ENCODE measurements at regions not wholly inside any gene's neighbourhood (a gene's known extent, or its start where the extent isn't known, plus 50 kb on each side); places are given as distances from the start of the nearest gene placed in this dataset.

- FAIRE-seq = no peak
- H3K27me3 ChIP-seq (ENCODE audit: control insufficient read depth, extremely low read depth, insufficient read depth, low read length) = no peaks in the 10 kb centered on the region
- H2AFZ ChIP-seq (ENCODE audit: control insufficient read depth, low read length) = no peak overlapping the region
- H3K4me3 ChIP-seq (ENCODE audit: control insufficient read depth in 2 of 3, extremely low read depth in 1 of 3, insufficient read depth in 2 of 3, low read depth in 1 of 3, low read length in 3 of 3) = no peak overlapping the region
- TF ChIP-seq EZH2 (IDR thresholded peaks at IDR 0.05; ENCODE audit: low read length) = no peak
- H3K4me2 ChIP-seq (ENCODE audit: control insufficient read depth, extremely low read depth, insufficient read depth, low read depth, low read length) = no peak overlapping the region
- no peaks in the 10 kb centered on the region for H3K9me1 ChIP-seq (ENCODE audit: control insufficient read depth, extremely low read depth, insufficient read depth, low read length)
- dilution Hi-C loops (cut with MboI; ENCODE audit: extremely low pct_ligation_motif_present, low sequenced_read_pairs) = no loop called here
- no peaks in the 10 kb centered on the region for H3K9me3 ChIP-seq (ENCODE audit: control insufficient read depth, low read depth, low read length)
- H3K4me1 ChIP-seq (ENCODE audit: control insufficient read depth, extremely low read depth, insufficient read depth, low read length) = no peaks in the 10 kb centered on the region
- no peak overlapping the region for H3K27ac ChIP-seq (ENCODE audit: control insufficient read depth, insufficient read depth, low read length)
- DNase-seq (ENCODE audit: low read depth, low spot score) = no peak
- no peaks in the 10 kb centered on the region for H3K36me3 ChIP-seq (ENCODE audit: control insufficient read depth in 2 of 2, extremely low read depth in 1 of 2, insufficient read depth in 2 of 2, low read length in 2 of 2)
- H3K9ac ChIP-seq (ENCODE audit: control insufficient read depth, extremely low read depth, insufficient read depth, low read length) = no peak overlapping the region
- H4K20me1 ChIP-seq (ENCODE audit: control insufficient read depth, extremely low read depth, insufficient read depth, low read length) = no peaks in the 10 kb centered on the region
- H3K79me2 ChIP-seq (ENCODE audit: control insufficient read depth, insufficient read depth, low read length) = no peaks in the 10 kb centered on the region
Observed at GRCh38 chr2:150335596-150335995, 151.9 kb downstream of the RND3 start.

- Histone ChIP-seq H3K9me3 (ENCODE audit: control insufficient read depth, low read depth, low read length) (no peaks in the 10 kb centered on the region), H3K4me1 (ENCODE audit: control insufficient read depth, extremely low read depth, insufficient read depth, low read length) (no peaks in the 10 kb centered on the region), H3K4me3 (ENCODE audit: control insufficient read depth in 2 of 3, extremely low read depth in 1 of 3, insufficient read depth in 2 of 3, low read depth in 1 of 3, low read length in 3 of 3) (no peak overlapping the region), H4K20me1 (ENCODE audit: control insufficient read depth, extremely low read depth, insufficient read depth, low read length) (no peaks in the 10 kb centered on the region), H3K4me2 (ENCODE audit: control insufficient read depth, extremely low read depth, insufficient read depth, low read depth, low read length) (no peak overlapping the region), H3K9ac (ENCODE audit: control insufficient read depth, extremely low read depth, insufficient read depth, low read length) (no peak overlapping the region), H2AFZ (ENCODE audit: control insufficient read depth, low read length) (no peak overlapping the region), H3K36me3 (ENCODE audit: control insufficient read depth in 2 of 2, extremely low read depth in 1 of 2, insufficient read depth in 2 of 2, low read length in 2 of 2) (no peaks in the 10 kb centered on the region), H3K79me2 (ENCODE audit: control insufficient read depth, insufficient read depth, low read length) (no peaks in the 10 kb centered on the region), H3K27me3 (ENCODE audit: control insufficient read depth, extremely low read depth, insufficient read depth, low read length) (no peaks in the 10 kb centered on the region), H3K27ac (ENCODE audit: control insufficient read depth, insufficient read depth, low read length) (no peak overlapping the region), H3K9me1 (ENCODE audit: control insufficient read depth, extremely low read depth, insufficient read depth, low read length) (no peaks in the 10 kb centered on the region)
- dilution Hi-C loops (cut with MboI; ENCODE audit: extremely low pct_ligation_motif_present, low sequenced_read_pairs) = no loop called here
- no peak for TF ChIP-seq EZH2 (IDR thresholded peaks at IDR 0.05; ENCODE audit: low read length)
- TF ChIP-seq, protein P1, sequence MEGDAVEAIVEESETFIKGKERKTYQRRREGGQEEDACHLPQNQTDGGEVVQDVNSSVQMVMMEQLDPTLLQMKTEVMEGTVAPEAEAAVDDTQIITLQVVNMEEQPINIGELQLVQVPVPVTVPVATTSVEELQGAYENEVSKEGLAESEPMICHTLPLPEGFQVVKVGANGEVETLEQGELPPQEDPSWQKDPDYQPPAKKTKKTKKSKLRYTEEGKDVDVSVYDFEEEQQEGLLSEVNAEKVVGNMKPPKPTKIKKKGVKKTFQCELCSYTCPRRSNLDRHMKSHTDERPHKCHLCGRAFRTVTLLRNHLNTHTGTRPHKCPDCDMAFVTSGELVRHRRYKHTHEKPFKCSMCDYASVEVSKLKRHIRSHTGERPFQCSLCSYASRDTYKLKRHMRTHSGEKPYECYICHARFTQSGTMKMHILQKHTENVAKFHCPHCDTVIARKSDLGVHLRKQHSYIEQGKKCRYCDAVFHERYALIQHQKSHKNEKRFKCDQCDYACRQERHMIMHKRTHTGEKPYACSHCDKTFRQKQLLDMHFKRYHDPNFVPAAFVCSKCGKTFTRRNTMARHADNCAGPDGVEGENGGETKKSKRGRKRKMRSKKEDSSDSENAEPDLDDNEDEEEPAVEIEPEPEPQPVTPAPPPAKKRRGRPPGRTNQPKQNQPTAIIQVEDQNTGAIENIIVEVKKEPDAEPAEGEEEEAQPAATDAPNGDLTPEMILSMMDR (optimal IDR thresholded peaks at IDR 0.05 in 1 of 3, IDR thresholded peaks at IDR 0.05 in 1 of 3, conservative IDR thresholded peaks at IDR 0.05 in 1 of 3; ENCODE audit: extremely low read depth in 1 of 3, insufficient read depth in 2 of 3, low read length in 3 of 3) = peak in 1 of 3 experiments; percentile 50
- DNase-seq (ENCODE audit: low read depth, low spot score) (no peak), FAIRE-seq (no peak)
Observed at GRCh38 chr2:150332383-150332782, 155.1 kb downstream of the RND3 start.

Measured in keratinocyte (primary cell).